ENCODE measurements at regions not wholly inside any gene's neighbourhood (a gene's known extent, or its start where the extent isn't known, plus 50 kb on each side); places are given as distances from the start of the nearest gene placed in this dataset.
"Not testable (repeated sequence)": the region's sequence is repeated elsewhere in the genome, so short reads cannot be mapped to it uniquely, and the experiment has no call there.

- DNase-seq, result no peak
Measured at GRCh38 chr12:88313554-88313953, 171.4 kb downstream of the TMTC3 start.

GRCh38 chr12:88314706-88315105 is 172.6 kb downstream of the TMTC3 start:
- no peak for DNase-seq

DNA sequence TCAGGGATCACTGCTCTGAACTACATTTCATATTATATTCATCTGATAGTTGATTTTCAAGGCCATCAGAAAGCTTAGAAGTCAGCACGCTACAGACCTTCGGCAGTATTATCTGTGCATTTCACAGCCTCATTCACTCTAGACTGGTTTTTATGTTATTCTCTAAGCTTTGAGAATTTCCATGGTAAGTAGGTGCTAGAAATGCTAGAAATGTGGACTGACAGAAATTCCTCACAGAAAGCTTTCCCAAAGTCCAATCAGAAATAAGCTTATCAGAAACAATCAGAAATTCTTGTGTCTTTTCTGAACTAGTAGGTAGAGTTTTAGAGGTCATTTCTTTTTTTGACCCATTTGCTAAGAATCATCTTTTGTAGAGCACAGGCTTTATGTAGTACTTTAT is 176.6 kb downstream of the TMTC3 start:
- DNase-seq, result no peak

DNA sequence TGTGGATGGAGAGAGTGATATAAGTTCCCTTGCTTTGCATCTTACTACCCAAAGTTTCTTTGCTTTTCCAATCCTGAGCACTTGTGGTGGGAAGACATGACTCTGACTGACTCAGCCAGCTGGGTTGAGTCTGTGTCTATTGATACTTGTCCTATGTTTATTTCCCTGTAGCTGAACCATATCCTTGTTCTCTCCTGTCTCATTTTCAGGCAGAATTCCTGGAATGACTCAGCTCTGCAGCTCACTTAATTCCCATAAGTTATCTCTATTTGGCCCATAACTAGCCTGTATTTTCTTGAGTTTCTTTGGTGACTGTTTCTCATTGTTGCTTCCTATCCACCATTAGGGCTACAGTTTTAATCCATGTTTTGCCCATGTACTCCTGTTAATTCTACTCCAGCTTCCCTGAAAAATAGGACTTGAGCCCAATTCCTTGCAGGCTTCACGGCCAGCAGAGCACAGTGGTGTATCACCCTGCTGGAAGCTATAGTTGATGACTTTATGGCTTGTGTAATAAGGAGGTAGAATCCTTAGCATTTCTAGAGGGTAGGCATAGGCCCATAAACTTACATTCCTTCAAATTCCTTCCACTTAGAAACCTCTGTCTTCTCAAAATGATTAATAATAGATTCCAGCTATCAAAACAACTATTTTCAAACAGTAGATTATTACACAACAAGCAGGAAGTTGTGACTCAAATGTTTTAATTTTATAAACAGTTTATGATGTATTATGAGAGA is 183.1 kb downstream of the TMTC3 start:
- DNase-seq, result no peak

GRCh38 chr12:88325816-88326189 is 183.7 kb downstream of the TMTC3 start:
- no peak for DNase-seq

GRCh38 chr12:88327276-88327675 is 185.2 kb downstream of the TMTC3 start:
- no peak for DNase-seq

DNA sequence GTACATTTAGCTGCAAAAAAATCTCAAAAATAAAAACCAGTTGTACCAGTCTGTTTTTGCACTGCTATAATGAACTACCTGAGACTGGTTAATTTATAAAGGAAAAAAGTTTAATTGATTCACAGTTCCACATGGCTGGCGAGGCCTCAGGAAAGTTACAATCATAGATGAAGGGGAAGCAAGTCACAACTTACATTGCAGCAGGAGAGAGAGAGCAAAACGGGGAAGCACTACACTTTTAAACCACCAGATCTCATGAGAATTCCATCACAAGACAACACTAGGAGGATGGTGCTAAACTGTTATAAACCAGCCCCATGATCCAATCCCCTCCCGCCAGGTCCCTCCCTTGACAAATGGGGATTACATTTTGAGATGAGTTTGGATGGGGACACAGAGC is 186.0 kb downstream of the TMTC3 start:
- no peak for DNase-seq

GRCh38 chr12:88329833-88330232 is 187.7 kb downstream of the TMTC3 start:
- no peak for DNase-seq

DNA sequence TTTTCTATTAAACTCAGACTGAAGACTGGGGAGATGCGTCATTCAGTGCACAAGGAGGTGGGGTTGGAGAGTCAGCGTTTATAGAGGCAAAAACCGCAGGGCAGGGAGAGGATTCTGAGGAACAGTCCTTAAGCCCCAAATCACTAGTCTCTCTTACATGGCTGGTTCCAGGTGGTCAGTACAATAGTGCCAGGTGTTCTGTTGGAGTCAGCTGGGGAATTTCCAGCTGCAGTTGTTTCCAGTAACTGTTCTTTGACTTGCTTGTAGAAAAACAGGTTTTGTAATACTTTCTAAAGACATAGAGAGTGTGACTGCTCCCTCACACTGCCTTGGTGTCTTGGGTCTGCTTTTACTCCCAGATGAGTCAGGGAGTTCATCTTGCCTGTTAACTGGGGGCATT is 192.2 kb downstream of the TMTC3 start:
- DNase-seq, result no peak

DNA sequence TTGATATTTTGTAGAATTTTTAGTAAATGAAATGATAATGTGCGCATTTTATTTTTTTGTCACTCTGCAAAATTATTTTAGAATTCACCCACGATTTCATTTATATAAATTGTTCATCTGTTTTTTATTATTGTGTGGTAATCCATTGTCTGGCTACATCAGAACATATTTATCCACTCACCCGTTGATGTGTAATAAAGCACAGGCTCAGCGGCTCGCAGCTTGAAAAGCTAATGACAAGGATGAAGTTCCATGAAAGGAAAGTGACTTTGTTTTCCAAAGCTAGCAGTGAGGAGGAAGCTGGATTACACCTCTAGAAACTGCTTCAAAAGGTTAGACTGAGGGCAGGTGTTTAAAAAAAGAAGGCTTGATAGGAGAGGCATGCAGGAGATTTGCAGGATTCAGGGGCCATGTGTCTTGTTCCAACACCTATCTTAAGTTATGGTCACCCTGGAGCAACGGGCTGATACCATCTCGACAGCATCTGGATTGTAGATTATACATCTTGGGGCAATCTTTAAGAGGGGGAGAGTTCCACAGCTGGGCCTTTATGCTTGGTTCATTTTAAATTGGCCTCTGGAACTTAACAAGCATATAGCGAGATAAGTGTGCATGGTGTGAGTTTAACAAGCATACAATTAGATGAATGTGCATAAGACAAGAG is 194.1 kb downstream of the TMTC3 start:
- no peak for DNase-seq

DNA sequence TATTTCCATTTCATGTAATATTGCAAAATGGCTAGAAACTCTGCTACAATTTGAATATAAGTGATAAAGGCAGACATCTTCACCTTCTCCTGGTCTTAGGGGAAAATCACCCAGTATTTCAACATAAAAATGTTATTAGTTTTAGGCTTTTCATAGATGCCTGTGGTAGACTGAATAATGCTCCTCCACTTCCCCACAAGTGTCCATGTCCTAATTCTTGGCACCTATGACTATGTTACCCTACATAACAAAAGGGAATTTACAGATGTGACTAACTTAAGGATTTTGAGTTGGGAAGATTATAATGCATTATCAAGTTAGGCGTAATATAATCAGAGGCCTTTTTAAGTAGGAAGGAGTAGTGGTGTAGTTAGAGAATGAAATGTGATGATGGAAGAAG is 196.4 kb downstream of the TMTC3 start:
- DNase-seq, result no peak

DNA sequence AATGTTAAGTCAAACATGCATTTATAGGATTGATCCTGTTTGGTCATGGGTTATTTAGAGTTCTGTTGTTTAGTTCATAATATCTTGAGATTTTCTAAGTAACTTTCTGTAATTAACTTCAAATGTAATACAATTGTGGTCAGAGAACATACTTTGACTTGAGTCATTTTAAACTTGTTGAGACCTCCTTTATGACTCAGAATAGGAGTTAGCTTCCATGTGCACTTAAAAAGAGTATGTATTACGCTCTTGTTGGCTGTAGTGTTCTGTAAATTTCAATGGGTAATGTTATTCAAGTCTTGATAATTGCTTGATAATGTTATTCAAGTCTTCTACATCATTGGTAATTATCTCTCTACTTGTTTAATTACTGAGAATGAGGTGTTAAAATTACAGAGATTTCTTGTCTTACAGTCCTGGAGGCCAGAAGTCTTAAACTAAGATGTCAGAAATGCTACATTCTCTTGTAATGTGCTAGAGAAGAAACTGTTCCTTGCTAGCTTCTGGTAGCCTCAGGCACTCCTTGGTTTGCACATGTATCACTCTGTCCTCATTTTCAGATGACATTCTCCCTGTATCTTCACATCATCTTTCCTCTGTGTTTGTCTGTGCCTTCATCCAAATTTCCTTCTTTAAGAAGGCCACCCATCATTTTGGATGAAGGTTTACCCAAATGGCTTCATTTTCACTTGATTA is 197.3 kb downstream of the TMTC3 start:
- no peak for DNase-seq

DNA sequence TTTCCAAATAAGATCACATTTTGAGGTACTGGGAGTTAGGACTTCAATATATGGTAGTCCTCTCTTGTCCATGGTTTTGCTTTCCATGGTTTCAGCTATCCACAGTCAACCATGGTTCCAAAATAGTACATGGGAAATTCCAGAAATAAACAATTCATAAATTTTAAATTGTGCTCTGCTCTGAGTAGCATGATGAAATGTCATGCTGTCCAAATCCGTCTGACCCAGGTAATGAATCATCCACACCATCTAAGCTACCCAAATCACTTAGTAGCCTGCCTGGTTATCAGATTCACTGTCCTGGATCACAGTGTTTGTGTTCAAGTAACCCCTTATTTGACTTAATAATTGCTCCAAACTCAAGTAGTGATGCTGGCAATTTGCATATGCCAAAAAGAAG is 197.9 kb downstream of the TMTC3 start:
- no peak for DNase-seq

GRCh38 chr12:88342251-88342806 is 200.2 kb downstream of the TMTC3 start:
- DNase-seq, result no peak

GRCh38 chr12:88351146-88351545 is 209.0 kb downstream of the TMTC3 start:
- DNase-seq, result no peak

GRCh38 chr12:88354691-88355090 is 212.6 kb downstream of the TMTC3 start:
- no peak for DNase-seq

- DNase-seq, result no peak
Measured at GRCh38 chr12:88360343-88360742, 218.2 kb downstream of the TMTC3 start.

- DNase-seq, result no peak
Measured at GRCh38 chr12:88361493-88361892, 218.8 kb downstream of the KITLG start.

DNA sequence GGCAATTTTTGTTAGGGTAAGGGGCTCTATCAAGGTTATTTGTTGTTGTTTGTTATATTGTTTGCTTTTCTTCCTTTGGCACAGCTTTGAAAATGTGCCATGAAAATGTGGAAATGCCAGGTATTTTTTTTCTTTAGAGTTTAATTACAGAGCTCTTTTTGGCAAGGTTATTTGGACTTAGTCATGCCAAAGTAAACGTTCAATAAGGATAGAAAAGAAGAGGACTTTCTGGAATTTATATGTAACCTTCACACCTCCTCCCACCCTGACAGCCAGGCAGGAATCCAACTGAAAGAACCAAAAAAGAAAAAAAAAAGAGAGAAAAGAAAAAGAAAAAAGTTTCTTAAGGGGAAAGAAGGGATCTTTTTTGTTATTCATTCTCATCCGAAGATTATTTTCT is 217.8 kb downstream of the KITLG start:
- no peak for DNase-seq

DNA sequence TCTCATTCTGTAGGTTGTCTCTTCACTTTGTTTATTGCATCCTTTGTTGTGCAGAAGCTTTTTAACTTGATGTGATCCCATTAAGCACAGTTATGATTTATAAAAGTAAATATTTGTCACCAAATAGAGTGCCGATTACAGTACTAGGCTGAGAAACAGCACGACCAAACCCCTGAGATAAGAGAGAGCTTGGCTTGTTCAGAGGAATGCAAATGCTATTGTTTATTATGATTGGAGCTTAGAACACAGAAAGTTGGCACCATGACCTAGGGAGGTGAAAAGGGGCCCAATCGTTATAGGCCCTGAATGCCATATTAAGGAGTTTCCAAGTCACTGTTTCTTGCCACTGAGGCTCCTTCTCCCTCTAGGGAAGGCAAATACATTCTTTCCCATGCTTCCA is 214.9 kb downstream of the KITLG start:
- DNase-seq, result no peak

DNA sequence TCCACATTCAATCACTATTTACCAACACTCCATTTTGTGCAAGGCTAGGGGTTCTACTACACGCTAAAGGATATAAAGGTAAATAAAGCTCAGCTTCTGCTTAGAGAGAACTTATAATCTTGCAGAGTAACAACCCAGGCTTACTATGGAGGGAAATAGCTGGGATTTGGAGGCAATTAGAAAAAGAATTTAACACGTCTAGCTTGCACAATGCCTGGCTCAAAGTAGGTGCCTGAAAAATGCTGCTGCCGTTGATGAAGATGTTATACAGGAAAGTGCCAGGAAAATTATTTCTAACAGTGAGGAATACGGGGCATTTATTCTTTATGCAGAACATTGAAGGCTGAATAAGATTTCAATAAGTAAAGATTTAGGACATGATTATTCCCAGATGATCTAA is 214.2 kb downstream of the KITLG start:
- DNase-seq, result no peak

- DNase-seq, result no peak
Measured at GRCh38 chr12:88367231-88367630, 213.0 kb downstream of the KITLG start.

GRCh38 chr12:88368077-88368476 is 212.2 kb downstream of the KITLG start:
- DNase-seq, result not testable (repeated sequence)

Measured in SW 1271 (cell line).